Neural cell (in vitro differentiated cells): ENCODE measurements at regions not wholly inside any gene's neighbourhood (a gene's known extent, or its start where the extent isn't known, plus 50 kb on each side); places are given as distances from the start of the nearest gene placed in this dataset.

ENCODE experiments used
- EP300 ChIP-seq: fragments of 450-650 bp; conservative IDR thresholded peaks from 2 replicates; pipeline ENCODE4 v1.6.1; 2014; ENCODE audit warnings: antibody characterized with exemption, mild to moderate bottlenecking, moderate library complexity; ENCODE audit not compliant: poor library complexity, severe bottlenecking
- EZH2 ChIP-seq: fragments of 200-600, 300-800 bp; shearing (Covaris generic), sonication (generic); IDR thresholded peaks from 2 replicates; pipeline ENCODE4 v1.6.1; 2014; ENCODE audit warnings: antibody characterized with exemption, low read length, borderline replicate concordance, mild to moderate bottlenecking; ENCODE audit not compliant: insufficient read depth, poor library complexity, severe bottlenecking
- MXI1 ChIP-seq: fragments of 450-650 bp; conservative IDR thresholded peaks from 2 replicates; pipeline ENCODE4 v1.6.1; 2014; ENCODE audit warnings: antibody characterized with exemption, mild to moderate bottlenecking; ENCODE audit not compliant: poor library complexity, severe bottlenecking
- POLR2AphosphoS5 ChIP-seq: IDR thresholded peaks from 2 replicates; pipeline ENCODE4 v1.6.1; 2012
- RAD21 ChIP-seq: fragments of 450-650 bp; conservative IDR thresholded peaks from 2 replicates; pipeline ENCODE4 v1.6.1; 2014; ENCODE audit warnings: antibody characterized with exemption, mild to moderate bottlenecking, moderate library complexity
- SMC3 ChIP-seq: fragments of 450-650 bp; conservative IDR thresholded peaks from 2 replicates; pipeline ENCODE4 v1.6.1; 2014; ENCODE audit warnings: antibody characterized with exemption, mild to moderate bottlenecking, moderate library complexity; ENCODE audit not compliant: poor library complexity
- TAF1 ChIP-seq: IDR thresholded peaks from 2 replicates; pipeline ENCODE4 v1.6.1; 2012; ENCODE audit warnings: low read depth
- TF ChIP-seq, protein P1 (sequence below): fragments of 450-650 bp; IDR thresholded peaks from 2 replicates; pipeline ENCODE4 v1.5.1; 2014; ENCODE audit warnings: antibody characterized with exemption, mild to moderate bottlenecking, moderate library complexity; ENCODE audit not compliant: poor library complexity, severe bottlenecking
- TF ChIP-seq, protein P2 (sequence below): IDR thresholded peaks from 2 replicates; pipeline ENCODE4 v1.6.1; 2012; ENCODE audit warnings: borderline replicate concordance

DNA sequence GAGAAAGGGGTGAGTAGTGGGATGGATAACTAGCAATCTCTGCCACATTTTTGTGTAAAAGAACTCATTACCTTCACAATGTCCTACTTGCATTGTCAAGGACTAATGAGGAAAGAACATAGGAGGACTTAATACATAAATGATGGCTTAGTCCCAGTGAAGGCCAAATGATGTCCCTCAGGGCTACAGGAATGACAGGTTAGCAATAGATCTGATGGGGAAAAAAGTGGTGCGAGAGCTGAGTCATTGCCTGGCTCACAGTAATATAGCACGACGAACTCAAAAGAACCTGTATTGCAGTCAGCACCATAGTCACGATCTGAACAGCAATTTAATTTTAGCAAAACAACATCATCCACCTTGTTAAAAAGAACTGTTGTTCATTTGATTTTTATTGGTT lies 70.9 kb upstream of the ARHGAP36 start:
- TF ChIP-seq TAF1 = no peak
- TF ChIP-seq, protein P1, sequence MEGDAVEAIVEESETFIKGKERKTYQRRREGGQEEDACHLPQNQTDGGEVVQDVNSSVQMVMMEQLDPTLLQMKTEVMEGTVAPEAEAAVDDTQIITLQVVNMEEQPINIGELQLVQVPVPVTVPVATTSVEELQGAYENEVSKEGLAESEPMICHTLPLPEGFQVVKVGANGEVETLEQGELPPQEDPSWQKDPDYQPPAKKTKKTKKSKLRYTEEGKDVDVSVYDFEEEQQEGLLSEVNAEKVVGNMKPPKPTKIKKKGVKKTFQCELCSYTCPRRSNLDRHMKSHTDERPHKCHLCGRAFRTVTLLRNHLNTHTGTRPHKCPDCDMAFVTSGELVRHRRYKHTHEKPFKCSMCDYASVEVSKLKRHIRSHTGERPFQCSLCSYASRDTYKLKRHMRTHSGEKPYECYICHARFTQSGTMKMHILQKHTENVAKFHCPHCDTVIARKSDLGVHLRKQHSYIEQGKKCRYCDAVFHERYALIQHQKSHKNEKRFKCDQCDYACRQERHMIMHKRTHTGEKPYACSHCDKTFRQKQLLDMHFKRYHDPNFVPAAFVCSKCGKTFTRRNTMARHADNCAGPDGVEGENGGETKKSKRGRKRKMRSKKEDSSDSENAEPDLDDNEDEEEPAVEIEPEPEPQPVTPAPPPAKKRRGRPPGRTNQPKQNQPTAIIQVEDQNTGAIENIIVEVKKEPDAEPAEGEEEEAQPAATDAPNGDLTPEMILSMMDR = no peak
- TF ChIP-seq EP300 = no peak
- no peak for TF ChIP-seq EZH2
- TF ChIP-seq POLR2AphosphoS5 = no peak
- TF ChIP-seq MXI1 = no peak
- TF ChIP-seq SMC3 = no peak
- no peak for TF ChIP-seq RAD21
- TF ChIP-seq, protein P2, sequence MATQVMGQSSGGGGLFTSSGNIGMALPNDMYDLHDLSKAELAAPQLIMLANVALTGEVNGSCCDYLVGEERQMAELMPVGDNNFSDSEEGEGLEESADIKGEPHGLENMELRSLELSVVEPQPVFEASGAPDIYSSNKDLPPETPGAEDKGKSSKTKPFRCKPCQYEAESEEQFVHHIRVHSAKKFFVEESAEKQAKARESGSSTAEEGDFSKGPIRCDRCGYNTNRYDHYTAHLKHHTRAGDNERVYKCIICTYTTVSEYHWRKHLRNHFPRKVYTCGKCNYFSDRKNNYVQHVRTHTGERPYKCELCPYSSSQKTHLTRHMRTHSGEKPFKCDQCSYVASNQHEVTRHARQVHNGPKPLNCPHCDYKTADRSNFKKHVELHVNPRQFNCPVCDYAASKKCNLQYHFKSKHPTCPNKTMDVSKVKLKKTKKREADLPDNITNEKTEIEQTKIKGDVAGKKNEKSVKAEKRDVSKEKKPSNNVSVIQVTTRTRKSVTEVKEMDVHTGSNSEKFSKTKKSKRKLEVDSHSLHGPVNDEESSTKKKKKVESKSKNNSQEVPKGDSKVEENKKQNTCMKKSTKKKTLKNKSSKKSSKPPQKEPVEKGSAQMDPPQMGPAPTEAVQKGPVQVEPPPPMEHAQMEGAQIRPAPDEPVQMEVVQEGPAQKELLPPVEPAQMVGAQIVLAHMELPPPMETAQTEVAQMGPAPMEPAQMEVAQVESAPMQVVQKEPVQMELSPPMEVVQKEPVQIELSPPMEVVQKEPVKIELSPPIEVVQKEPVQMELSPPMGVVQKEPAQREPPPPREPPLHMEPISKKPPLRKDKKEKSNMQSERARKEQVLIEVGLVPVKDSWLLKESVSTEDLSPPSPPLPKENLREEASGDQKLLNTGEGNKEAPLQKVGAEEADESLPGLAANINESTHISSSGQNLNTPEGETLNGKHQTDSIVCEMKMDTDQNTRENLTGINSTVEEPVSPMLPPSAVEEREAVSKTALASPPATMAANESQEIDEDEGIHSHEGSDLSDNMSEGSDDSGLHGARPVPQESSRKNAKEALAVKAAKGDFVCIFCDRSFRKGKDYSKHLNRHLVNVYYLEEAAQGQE = no peak
